NCI-H510A treated with DMSO at 0.1 percent for 48 hours (cell line): ENCODE measurements at regions not wholly inside any gene's neighbourhood (a gene's known extent, or its start where the extent isn't known, plus 50 kb on each side); places are given as distances from the start of the nearest gene placed in this dataset.
"Not testable (repeated sequence)": the region's sequence is repeated elsewhere in the genome, so short reads cannot be mapped to it uniquely, and the experiment has no call there.

Source experiments
- DNase-seq: peaks from one replicate; lab custom pipeline; 2025; lab: John Stamatoyannopoulos, UW

GRCh38 chr12:87566918-87567317, 462.3 kb downstream of the C12orf50 start:
- not testable (repeated sequence) for DNase-seq

GRCh38 chr12:87556985-87557384, 472.2 kb downstream of the C12orf50 start:
- DNase-seq: no peak

GRCh38 chr12:87531213-87531612, 498.0 kb downstream of the C12orf50 start:
- not testable (repeated sequence) for DNase-seq

- DNase-seq: no peak
Observed at GRCh38 chr12:87529413-87529812, 499.8 kb downstream of the C12orf50 start.

GRCh38 chr12:87520968-87521367, 508.2 kb downstream of the C12orf50 start:
- DNase-seq: no peak

GRCh38 chr12:87518481-87518880, 510.7 kb downstream of the C12orf50 start:
- DNase-seq: no peak

GRCh38 chr12:87518036-87518435, 511.2 kb downstream of the C12orf50 start:
- no peak for DNase-seq

- DNase-seq: no peak
Observed at GRCh38 chr12:87513536-87514280, 515.5 kb downstream of the C12orf50 start.

- DNase-seq: no peak
Observed at GRCh38 chr12:87511371-87511770, 517.8 kb downstream of the C12orf50 start.

- DNase-seq: peak; percentile 19
Observed at GRCh38 chr12:87509237-87509820, 519.9 kb downstream of the C12orf50 start.

- no peak for DNase-seq
Observed at GRCh38 chr12:87491598-87491997, 537.6 kb downstream of the C12orf50 start.

- no peak for DNase-seq
Observed at GRCh38 chr12:87491089-87491488, 538.1 kb downstream of the C12orf50 start.

GRCh38 chr12:87469295-87469694, 559.9 kb downstream of the C12orf50 start:
- DNase-seq: no peak

GRCh38 chr12:87467936-87468335, 561.3 kb downstream of the C12orf50 start:
- DNase-seq: no peak

- no peak for DNase-seq
Observed at GRCh38 chr12:87464565-87464964, 564.6 kb downstream of the C12orf50 start.

GRCh38 chr12:87444039-87444438, 585.2 kb downstream of the C12orf50 start:
- no peak for DNase-seq

GRCh38 chr12:87441511-87441910, 587.7 kb downstream of the C12orf50 start:
- no peak for DNase-seq

- DNase-seq: no peak
Observed at GRCh38 chr12:87439990-87440827, 589.0 kb downstream of the C12orf50 start.

- DNase-seq: no peak
Observed at GRCh38 chr12:87430444-87430843, 598.8 kb downstream of the C12orf50 start.

GRCh38 chr12:87428701-87429277, 600.4 kb downstream of the C12orf50 start:
- DNase-seq: no peak

- DNase-seq: peak; percentile 3
Observed at GRCh38 chr12:87427770-87428169, 601.4 kb downstream of the C12orf50 start.

- no peak for DNase-seq
Observed at GRCh38 chr12:87425942-87426554, 603.2 kb downstream of the C12orf50 start.
